H4 (cell line): ENCODE measurements at regions not wholly inside any gene's neighbourhood (a gene's known extent, or its start where the extent isn't known, plus 50 kb on each side); places are given as distances from the start of the nearest gene placed in this dataset.
"Not testable (repeated sequence)": the region's sequence is repeated elsewhere in the genome, so short reads cannot be mapped to it uniquely, and the experiment has no call there.

Experiments
- DNase-seq: peaks from one replicate; pipeline ENCODE4 v3.0.0-alpha.2; 2015; ENCODE audit warnings: low spot score

GRCh38 chr1:99501871-99502270, 144.0 kb upstream of the PALMD start:
- no peak for DNase-seq

GRCh38 chr1:99502400-99502799, 143.5 kb upstream of the PALMD start:
- DNase-seq: no peak

DNA sequence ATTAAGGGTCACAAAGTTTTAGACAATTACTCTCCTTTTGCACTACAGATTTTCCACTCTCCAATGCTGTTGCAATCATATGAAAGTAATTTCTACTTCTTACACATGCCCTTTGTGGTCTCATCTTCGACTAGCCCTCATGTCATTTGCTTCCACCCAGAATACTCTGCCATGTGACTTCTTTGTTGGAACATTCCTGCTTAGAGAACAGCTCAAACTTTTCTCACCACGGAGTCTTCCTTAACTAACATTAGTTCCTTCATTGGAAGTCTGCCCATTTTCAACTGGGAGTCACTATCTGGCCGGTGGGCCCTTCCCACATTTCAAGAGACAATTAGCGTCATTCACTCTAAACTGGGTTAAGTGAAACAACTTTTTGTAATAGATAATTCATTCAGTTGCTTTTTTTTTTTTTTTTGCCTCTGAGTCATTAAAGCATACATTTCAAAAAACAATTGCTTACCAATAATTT, 142.6 kb upstream of the PALMD start:
- peak; percentile 15 for DNase-seq

GRCh38 chr1:99504287-99504686, 141.6 kb upstream of the PALMD start:
- no peak for DNase-seq

DNA sequence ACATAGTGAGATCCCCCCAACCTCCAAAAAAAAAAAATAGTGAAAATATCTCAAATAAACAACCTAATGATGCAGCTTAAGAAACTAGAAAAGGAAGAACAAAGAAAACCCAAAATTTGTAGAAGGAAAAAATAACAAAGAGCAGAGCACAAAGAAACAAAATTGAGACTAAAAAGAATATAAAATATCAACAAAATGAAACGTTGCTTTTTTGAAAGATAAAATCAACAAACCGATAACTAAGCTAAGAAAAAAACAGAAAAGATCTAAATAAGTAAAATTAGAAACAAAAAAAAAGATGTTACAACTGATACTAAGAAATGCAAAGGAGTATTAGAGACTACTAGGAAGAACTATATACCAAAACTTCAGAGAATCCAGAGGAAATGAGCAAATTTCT, 139.3 kb upstream of the PALMD start:
- no peak for DNase-seq

DNA sequence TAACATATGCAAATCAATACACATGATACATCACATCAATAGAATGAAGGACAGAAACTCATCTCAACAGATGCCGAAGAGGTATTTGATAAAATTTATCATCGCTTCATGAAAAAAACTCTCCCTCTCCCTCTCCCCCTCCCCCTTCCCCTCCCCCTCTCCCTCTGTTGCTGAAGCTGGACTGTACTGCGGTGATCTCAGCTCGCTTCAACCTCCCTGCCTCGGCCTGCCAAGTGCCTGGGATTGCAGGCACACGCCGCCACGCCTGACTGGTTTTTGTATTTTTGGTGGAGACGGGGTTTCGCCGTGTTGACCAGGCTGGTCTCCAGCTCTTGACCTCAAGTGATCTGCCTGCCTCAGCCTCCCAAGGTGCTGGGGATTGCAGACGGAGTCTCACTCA, 138.5 kb upstream of the PALMD start:
- DNase-seq: not testable (repeated sequence)

- DNase-seq: no peak
Observed at GRCh38 chr1:99507906-99508732, 137.8 kb upstream of the PALMD start.

- DNase-seq: not testable (repeated sequence)
Observed at GRCh38 chr1:99508733-99509445, 137.0 kb upstream of the PALMD start.

DNA sequence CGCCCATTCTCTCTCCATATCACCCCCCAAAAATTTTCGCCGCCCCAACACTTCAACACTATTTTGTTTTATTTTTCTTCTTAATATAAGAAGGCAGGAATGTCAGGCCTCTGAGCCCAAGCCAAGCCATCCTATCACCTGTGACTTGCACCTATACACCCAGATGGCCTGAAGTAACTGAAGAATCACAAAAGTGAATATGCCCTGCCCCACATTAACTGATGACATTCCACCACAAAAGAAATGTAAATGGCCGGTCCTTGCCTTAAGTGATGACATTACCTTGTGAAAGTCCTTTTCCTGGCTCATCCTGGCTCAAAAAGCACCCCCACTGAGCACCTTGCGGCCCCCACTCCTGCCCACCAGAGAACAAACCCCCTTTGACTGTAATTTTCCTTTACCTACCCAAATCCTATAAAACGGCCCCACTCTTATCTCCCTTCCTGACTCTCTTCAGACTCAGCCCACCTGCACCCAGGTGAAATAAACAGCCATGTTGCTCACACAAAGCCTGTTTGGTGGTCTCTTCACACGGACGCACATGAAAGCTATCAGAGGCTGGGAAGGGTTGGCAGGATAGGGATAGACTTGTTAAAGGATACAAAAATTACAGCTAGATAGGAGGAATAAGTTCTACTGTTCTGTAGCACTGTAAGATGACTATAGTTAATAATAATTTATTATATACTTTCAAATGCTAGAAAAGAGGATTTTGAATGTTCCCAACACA, 130.9 kb upstream of the PALMD start:
- DNase-seq: not testable (repeated sequence)

- no peak for DNase-seq
Observed at GRCh38 chr1:99516141-99516540, 129.8 kb upstream of the PALMD start.

DNA sequence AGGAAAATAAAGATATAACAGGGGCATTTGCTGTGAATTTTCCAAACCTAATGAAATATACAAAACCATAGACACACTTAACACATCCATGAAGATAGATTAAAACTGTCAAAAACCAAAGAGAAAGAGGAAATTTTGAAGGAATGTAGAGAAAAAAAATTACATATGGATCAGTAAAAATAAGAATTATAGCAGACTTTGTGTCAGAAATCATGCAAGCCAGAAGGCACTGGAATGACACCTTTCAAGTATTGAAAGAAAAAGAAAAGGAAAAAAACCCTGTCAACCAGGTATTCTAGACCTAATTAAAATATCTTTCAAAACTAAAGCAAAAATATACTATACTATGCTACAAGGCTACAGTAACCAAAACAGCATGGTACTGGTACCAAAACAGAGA, 125.8 kb upstream of the PALMD start:
- DNase-seq: no peak

- no peak for DNase-seq
Observed at GRCh38 chr1:99525331-99525730, 120.6 kb upstream of the PALMD start.

DNA sequence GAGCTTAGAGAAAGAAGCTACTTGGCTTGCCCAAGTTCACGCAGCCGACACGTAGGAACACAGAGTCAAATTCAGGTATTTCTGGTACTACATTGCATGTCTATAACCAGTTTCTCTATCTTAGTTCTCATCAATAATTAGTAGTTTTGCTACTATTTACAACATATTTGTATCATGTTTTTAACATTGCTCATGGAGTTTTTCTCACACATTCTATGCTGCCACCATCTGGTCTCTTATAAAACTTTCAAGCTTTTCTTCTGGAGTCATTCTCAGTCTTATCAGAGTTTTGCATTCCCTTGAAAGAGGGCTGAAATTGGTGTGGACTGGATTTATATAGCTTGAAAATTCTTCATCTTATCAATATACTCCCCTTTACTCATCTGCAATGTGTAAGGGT, 118.8 kb upstream of the PALMD start:
- no peak for DNase-seq

- no peak for DNase-seq
Observed at GRCh38 chr1:99527545-99527944, 118.4 kb upstream of the PALMD start.

GRCh38 chr1:99529002-99529401, 116.9 kb upstream of the PALMD start:
- DNase-seq: no peak

GRCh38 chr1:99531578-99532275, 114.2 kb upstream of the PALMD start:
- no peak for DNase-seq

DNA sequence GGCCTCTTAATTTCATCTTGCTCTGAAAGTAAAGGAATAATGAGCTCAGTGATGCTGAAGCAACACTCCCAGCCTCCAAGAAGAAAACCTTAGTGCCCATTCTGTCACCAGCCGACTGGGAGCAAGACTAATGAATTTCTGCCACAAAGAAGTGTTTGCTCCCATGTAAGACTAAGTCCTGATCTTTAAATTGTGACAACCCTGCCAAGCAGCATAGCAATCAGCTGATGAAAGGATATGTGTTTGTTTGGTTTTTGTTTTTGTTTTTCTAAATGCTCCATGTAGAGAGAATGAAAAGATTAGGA, 113.7 kb upstream of the PALMD start:
- no peak for DNase-seq

DNA sequence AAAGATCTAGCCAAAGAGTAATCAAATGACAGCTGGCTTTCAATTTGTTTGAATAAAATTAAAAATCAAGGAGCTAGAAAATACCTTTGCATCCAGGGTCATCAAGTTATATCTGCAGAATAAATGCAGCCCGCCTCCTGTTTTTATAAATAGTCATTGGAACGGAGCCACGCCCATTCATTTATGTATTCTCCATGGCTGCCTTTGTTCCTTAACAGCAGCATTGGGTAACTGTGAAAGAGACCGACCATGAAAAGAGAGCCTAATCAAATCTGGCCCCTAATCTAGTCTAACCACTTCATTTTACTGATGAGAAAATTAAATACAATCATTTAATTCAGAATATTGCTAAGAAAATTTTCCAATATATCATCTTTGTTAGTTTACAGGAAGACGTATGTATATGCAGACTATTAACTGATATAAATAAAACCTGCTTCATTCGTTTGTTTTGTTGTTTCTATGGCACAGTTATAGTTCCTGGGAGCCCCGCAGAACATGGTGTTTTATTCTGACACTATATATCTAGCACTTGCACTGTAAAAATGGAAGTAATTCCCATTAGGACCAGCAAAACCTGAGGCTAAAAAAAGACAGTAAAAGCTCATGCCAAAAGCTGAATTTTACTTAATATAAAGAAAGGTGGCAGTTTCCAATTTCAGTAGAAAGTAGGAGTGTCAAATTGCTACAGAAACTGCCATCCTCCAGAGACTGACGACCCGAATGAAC, 111.8 kb upstream of the PALMD start:
- DNase-seq: no peak

GRCh38 chr1:99534638-99534930, 111.3 kb upstream of the PALMD start:
- DNase-seq: no peak

DNA sequence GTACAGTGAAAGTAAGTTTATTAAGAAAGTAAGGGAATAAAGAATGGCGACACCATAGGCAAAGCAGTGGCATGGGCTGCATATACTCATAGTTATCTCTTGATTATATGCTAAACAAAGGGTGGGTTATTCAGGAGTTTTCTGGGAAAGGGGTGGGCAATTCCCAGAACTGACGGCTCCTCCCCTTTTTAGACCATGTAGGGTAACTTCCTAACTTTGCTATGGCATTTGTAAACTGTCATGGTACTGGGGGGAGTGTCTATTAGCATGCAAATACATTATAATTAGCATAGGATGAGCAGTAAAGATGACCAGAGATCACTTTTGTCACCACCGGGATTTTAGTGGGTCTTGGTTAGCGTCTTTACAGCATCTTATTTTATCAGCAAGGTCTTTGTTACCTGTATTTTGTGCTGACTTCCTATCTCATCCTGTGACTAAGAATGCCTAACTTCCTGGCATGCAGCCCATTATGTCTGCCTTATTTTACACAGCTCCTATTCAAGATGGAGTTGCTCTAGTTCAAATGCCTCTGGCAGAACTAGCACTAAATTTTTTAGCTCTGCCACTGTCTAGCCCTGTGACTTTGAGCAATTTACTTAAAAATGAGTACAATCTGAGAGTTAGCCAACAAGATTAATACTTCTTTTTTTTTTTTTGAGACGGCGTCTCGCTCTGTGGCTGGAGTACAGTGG, 110.3 kb upstream of the PALMD start:
- no peak for DNase-seq
